GM12874 (cell line): ENCODE measurements at regions not wholly inside any gene's neighbourhood (a gene's known extent, or its start where the extent isn't known, plus 50 kb on each side); places are given as distances from the start of the nearest gene placed in this dataset.

Source experiments
- TF ChIP-seq, protein P1 (sequence below): IDR thresholded peaks from 2 replicates; pipeline ENCODE4 v1.5.1; 2011; ENCODE audit warnings: low read depth, mild to moderate bottlenecking, control low read depth, low read length, moderate library complexity; ENCODE audit not compliant: insufficient read depth

DNA sequence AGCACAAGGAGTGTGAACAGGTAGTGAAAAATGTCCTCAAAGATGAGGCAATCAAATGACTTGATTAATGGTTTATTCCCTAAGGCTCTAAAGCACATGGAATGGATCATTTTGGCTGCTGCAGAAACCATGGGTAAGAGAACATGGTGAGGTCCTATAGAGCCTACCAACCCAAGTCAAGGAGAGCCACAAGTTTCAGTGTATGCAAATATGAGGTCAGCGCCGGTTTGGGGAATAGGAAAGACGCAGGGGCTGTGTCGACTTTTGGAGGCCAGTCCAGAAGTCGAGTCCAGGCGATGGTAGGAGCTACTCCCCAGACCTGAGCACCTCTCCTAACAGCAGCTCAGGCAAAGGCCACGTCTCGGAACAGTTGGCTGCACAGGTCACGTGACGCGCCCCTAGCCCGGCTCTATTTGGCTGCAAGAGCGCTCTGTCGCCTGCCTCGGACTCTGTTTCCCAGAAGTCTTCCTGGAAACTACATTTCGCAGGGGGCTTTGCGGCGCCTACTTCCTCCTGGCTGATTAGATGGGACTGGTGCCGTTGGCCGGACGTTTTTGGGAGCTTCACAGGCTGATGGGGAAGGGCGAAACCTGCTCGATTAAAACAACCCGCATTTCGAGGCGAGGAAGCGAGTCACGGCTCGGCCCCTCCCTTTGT lies 74.4 kb upstream of the CHD6 start:
- TF ChIP-seq, protein P1, sequence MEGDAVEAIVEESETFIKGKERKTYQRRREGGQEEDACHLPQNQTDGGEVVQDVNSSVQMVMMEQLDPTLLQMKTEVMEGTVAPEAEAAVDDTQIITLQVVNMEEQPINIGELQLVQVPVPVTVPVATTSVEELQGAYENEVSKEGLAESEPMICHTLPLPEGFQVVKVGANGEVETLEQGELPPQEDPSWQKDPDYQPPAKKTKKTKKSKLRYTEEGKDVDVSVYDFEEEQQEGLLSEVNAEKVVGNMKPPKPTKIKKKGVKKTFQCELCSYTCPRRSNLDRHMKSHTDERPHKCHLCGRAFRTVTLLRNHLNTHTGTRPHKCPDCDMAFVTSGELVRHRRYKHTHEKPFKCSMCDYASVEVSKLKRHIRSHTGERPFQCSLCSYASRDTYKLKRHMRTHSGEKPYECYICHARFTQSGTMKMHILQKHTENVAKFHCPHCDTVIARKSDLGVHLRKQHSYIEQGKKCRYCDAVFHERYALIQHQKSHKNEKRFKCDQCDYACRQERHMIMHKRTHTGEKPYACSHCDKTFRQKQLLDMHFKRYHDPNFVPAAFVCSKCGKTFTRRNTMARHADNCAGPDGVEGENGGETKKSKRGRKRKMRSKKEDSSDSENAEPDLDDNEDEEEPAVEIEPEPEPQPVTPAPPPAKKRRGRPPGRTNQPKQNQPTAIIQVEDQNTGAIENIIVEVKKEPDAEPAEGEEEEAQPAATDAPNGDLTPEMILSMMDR, result no peak

- TF ChIP-seq, protein P1, result no peak
Observed at GRCh38 chr20:41691443-41691842, 73.3 kb upstream of the CHD6 start.

- TF ChIP-seq, protein P1, result no peak
Observed at GRCh38 chr20:41690702-41691101, 72.5 kb upstream of the CHD6 start.

DNA sequence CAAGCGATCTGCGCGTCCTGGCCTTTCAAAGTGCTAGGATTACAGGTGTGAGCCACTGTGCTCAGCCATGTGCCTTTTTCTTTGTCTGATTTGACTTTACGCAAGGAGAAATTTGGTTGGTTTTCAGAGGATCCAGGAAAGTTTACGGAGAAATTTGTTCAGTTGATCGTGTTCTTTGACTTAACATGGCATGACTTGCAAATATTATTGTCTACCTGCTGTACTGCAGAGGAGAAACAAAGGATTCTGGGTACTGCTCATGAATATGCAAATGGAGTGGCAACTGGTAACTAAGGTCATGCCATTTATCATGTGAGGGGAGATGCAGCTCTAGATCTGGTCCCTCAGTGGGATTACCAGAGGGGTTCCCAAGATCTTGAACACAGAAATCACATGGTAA lies 68.8 kb upstream of the CHD6 start:
- TF ChIP-seq, protein P1, result no peak

GRCh38 chr20:41678799-41679198 lies 60.6 kb upstream of the CHD6 start:
- TF ChIP-seq, protein P1, result no peak

GRCh38 chr20:41672282-41672681 lies 54.1 kb upstream of the CHD6 start:
- TF ChIP-seq, protein P1, result no peak

DNA sequence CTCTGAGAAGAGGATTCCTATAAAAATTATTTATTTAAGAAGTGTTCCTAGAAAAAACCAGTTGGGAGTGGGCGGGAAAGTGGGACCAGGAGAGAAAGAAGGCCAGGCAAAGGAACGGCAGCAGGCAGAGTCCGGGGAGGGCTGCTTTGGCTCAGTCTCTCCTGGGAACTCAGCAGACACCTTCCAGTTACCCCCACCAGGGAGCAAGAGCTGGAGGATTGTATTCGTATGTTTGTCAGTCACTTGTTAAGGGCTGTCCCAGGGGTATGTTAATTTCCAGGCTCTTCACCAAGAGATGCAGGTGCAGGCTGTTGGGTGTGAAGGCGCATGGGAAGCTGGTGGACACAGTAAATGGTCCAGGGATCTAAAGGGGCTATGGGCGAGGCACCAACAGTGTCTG lies 53.0 kb upstream of the CHD6 start:
- TF ChIP-seq, protein P1, result no peak
